HG03442 (cell line): ENCODE measurements at regions not wholly inside any gene's neighbourhood (a gene's known extent, or its start where the extent isn't known, plus 50 kb on each side); places are given as distances from the start of the nearest gene placed in this dataset.

Source experiments
- ATAC-seq: cut with Tn5 transposase; IDR thresholded peaks from one replicate; pipeline ENCODE4 v1.9.1; 2021; ENCODE audit warnings: mild to moderate bottlenecking, moderate library complexity; ENCODE audit not compliant: unreplicated experiment

DNA sequence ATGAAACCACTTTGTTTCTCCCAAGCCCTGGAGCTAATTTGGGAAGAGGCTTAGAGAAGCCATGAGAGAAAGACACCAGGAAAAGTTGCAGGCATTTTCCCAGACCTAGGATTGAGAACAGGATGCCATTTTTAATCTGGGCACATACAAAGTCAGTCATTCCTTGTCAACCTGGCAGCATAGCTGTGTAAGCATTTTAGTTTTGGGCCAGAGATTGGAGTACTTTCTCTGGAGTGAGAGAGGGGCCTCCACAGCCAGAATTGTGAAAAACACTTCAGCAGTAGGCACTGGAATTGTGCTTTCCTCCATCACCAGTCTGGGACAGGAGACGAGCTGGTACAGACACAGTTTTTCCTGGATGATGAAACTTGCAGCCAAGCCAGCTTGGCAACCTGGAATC is 390.3 kb upstream of the DMAC1 start:
- no peak for ATAC-seq

- no peak for ATAC-seq
These were observed 389.3 kb upstream of the DMAC1 start for GRCh38 chr9:8188723-8189407.

DNA sequence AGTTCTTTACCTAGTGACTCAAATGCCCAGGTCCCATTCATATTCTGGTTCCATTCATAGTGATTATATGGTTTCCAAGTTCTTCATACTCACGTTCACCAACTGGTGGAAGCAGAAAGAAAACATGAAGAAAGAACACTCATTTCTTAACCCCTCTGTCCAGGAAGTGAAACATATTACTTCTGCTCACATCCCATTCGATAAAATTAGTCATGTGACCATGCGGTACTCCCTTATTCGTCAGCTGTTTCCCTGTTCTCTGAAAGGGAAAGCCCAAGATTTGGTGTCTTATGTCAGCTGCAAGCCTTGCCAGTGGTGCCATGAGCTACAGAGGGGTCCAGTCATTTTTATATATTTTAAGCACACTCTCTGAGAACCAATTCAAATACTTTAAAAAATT is 387.0 kb upstream of the DMAC1 start:
- no peak for ATAC-seq

- ATAC-seq, result no peak
These were observed 384.0 kb upstream of the DMAC1 start for GRCh38 chr9:8183618-8184017.

GRCh38 chr9:8179381-8180053 is 379.9 kb upstream of the DMAC1 start:
- no peak for ATAC-seq

- ATAC-seq, result no peak
These were observed 372.4 kb upstream of the DMAC1 start for GRCh38 chr9:8172000-8172399.

GRCh38 chr9:8168916-8169438 is 369.4 kb upstream of the DMAC1 start:
- no peak for ATAC-seq

GRCh38 chr9:8160787-8161186 is 361.2 kb upstream of the DMAC1 start:
- ATAC-seq, result no peak

DNA sequence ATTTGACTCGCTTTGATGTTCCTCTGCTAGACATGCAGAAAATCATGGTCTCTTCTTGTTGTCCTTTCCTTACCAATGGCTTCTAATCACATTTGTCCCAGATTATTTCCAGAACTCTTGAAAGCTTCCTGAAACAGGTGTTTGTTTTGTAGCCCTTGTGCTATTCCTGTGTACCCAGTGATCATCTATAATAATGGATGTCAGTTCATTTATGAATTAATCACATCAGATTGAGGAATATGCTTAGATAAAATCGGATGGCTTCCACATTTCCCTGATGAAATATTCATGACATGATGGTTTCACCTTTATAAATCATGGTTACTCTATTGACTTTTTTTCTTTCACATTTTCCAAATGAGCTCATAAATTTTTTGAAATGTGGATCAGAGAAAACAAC is 359.0 kb upstream of the DMAC1 start:
- no peak for ATAC-seq

GRCh38 chr9:8157683-8158324 is 358.2 kb upstream of the DMAC1 start:
- ATAC-seq, result no peak

- no peak for ATAC-seq
These were observed 356.8 kb upstream of the DMAC1 start for GRCh38 chr9:8156346-8156745.

DNA sequence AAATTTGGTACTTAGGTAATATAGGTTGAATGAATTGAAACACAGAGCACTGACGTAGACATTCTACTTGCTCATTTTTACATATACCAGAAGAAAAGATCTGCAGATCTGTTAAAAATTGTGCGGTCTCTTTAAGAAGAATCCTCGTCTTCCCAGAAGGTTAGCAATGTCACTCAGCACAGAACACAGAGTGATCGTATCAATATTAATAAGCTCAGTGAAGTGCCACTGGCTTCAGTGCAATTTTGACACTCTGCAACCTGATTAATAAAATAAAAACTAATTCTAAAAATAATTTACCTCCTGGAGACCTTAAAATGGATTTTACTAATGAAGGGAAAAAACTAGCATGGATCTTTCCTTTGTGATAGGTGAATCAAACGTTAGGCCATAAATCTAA is 356.1 kb upstream of the DMAC1 start:
- no peak for ATAC-seq

DNA sequence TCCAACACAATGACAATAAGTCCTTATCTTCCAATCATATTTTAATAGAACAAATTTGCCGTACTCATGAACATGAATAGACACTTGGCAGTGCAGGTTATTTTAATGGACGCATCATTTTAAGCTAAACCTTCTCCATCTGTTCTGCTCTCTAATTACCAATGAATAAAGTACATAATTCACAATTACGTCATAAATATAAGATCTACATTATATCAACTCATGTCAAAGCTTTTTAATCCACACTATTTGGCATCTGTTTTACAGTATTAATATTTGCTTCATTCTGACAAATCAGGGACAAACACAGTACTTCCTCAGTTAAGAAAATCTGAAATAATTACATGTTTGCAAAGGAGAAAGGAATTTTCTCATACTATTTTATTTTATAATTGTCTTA is 344.1 kb upstream of the DMAC1 start:
- no peak for ATAC-seq

GRCh38 chr9:8140557-8140956 is 341.0 kb upstream of the DMAC1 start:
- no peak for ATAC-seq

- no peak for ATAC-seq
These were observed 340.2 kb upstream of the DMAC1 start for GRCh38 chr9:8139756-8140155.

DNA sequence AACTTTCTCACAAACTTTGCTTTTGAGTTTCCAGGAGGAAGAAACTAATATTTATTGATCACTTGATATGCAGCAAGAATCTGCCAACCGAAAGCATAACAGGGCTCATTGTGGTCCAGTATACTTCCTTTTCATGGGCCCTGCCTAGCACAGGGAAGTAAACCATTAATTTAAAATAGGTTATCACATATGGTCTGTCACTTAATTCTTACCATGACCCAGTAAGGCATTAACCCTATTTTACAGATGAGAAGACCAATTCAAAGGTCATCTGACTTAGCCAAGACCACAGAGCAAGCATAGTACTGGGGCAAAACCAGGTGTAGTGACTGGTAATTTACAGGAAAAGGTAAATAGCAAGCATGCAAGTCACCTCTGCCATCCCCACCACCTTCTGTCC is 336.9 kb upstream of the DMAC1 start:
- ATAC-seq, result no peak

GRCh38 chr9:8134635-8135034 is 335.1 kb upstream of the DMAC1 start:
- no peak for ATAC-seq

GRCh38 chr9:8133606-8134005 is 334.0 kb upstream of the DMAC1 start:
- no peak for ATAC-seq

GRCh38 chr9:8115570-8115969 is 316.0 kb upstream of the DMAC1 start:
- no peak for ATAC-seq

- ATAC-seq, result no peak
These were observed 315.2 kb upstream of the DMAC1 start for GRCh38 chr9:8114826-8115225.

GRCh38 chr9:8106362-8106761 is 306.8 kb upstream of the DMAC1 start:
- no peak for ATAC-seq

GRCh38 chr9:8101607-8102006 is 302.0 kb upstream of the DMAC1 start:
- no peak for ATAC-seq
